ENCODE measurements at regions not wholly inside any gene's neighbourhood (a gene's known extent, or its start where the extent isn't known, plus 50 kb on each side); places are given as distances from the start of the nearest gene placed in this dataset.

- no peaks in the 10 kb centered on the region for H3K9me3 ChIP-seq
- no peak overlapping the region for H3K27ac ChIP-seq
- no peak overlapping the region for H3K4me3 ChIP-seq
- H3K27me3 ChIP-seq: no peaks in the 10 kb centered on the region
- H3K36me3 ChIP-seq: no peaks in the 10 kb centered on the region
- no peak for ATAC-seq
- TF ChIP-seq EP300 (IDR thresholded peaks at IDR 0.05) (no peak), POLR2AphosphoS5 (IDR thresholded peaks at IDR 0.05) (no peak), POLR2A (IDR thresholded peaks at IDR 0.05) (no peak)
- 77 to 84% methylated on average over 2 of the region's 2 CpGs for WGBS, 2 donors (ENCODE audit: low coverage in 1 of 2)
- H3K4me1 ChIP-seq: no peaks in the 10 kb centered on the region
Measured at GRCh38 chr18:44067186-44067585, 613.5 kb upstream of the SETBP1 start.

GRCh38 chr18:44075038-44075437, 605.6 kb upstream of the SETBP1 start:
- TF ChIP-seq CTCF (IDR thresholded peaks at IDR 0.05) (no peak), POLR2A (IDR thresholded peaks at IDR 0.05) (no peak), POLR2AphosphoS5 (IDR thresholded peaks at IDR 0.05) (no peak), EP300 (IDR thresholded peaks at IDR 0.05) (no peak)
- H3K4me1 ChIP-seq: no peaks in the 10 kb centered on the region

GRCh38 chr18:44079606-44080005, 601.1 kb upstream of the SETBP1 start:
- no peak for TF ChIP-seq POLR2A (IDR thresholded peaks at IDR 0.05)
- TF ChIP-seq EP300 (IDR thresholded peaks at IDR 0.05): no peak
- no peak for TF ChIP-seq CTCF (IDR thresholded peaks at IDR 0.05)
- no peak for TF ChIP-seq POLR2AphosphoS5 (IDR thresholded peaks at IDR 0.05)
- Histone ChIP-seq H3K4me1 (no peaks in the 10 kb centered on the region), H3K27me3 (no peaks in the 10 kb centered on the region), H3K9me3 (no peaks in the 10 kb centered on the region), H3K36me3 (no peaks in the 10 kb centered on the region), H3K4me3 (no peak overlapping the region), H3K27ac (no peak overlapping the region)
- WGBS, 2 donors (ENCODE audit: low coverage in 1 of 2): 0 to 42% methylated on average over 1 of the region's 1 CpG
- ATAC-seq: no peak

More at GRCh38 chr18:44075038-44075437, 605.6 kb upstream of the SETBP1 start:
- WGBS, 2 donors (ENCODE audit: low coverage in 1 of 2): 55 to 78% methylated on average over 3 of the region's 3 CpGs
- no peak overlapping the region for H3K27ac ChIP-seq
- H3K36me3 ChIP-seq: no peaks in the 10 kb centered on the region
- H3K9me3 ChIP-seq: no peaks in the 10 kb centered on the region
- no peaks in the 10 kb centered on the region for H3K27me3 ChIP-seq
- ATAC-seq: no peak
- no peak overlapping the region for H3K4me3 ChIP-seq

GRCh38 chr18:44080054-44080453, 600.6 kb upstream of the SETBP1 start:
- ATAC-seq: no peak
- Histone ChIP-seq H3K36me3 (no peaks in the 10 kb centered on the region), H3K27me3 (no peaks in the 10 kb centered on the region), H3K9me3 (no peaks in the 10 kb centered on the region), H3K27ac (no peak overlapping the region), H3K4me3 (no peak overlapping the region), H3K4me1 (no peaks in the 10 kb centered on the region)
- TF ChIP-seq POLR2AphosphoS5 (IDR thresholded peaks at IDR 0.05) (no peak), EP300 (IDR thresholded peaks at IDR 0.05) (no peak), POLR2A (IDR thresholded peaks at IDR 0.05) (no peak), CTCF (IDR thresholded peaks at IDR 0.05) (no peak)
- 18 to 44% methylated on average over 1 of the region's 1 CpG for WGBS, 2 donors (ENCODE audit: low coverage in 1 of 2)

- Histone ChIP-seq H3K9me3 (no peaks in the 10 kb centered on the region), H3K36me3 (no peaks in the 10 kb centered on the region), H3K4me3 (no peak overlapping the region), H3K4me1 (no peaks in the 10 kb centered on the region), H3K27me3 (no peaks in the 10 kb centered on the region), H3K27ac (no peak overlapping the region)
- no peak for ATAC-seq
- WGBS, 2 donors (ENCODE audit: low coverage in 1 of 2): 67 to 68% methylated on average over 2 of the region's 2 CpGs
- TF ChIP-seq EP300 (IDR thresholded peaks at IDR 0.05) (no peak), CTCF (IDR thresholded peaks at IDR 0.05) (no peak), POLR2AphosphoS5 (IDR thresholded peaks at IDR 0.05) (no peak), POLR2A (IDR thresholded peaks at IDR 0.05) (no peak)
Measured at GRCh38 chr18:44089732-44090131, 591.0 kb upstream of the SETBP1 start.

All from gastroesophageal sphincter (tissue), 4 donors.